ENCODE measurements at regions not wholly inside any gene's neighbourhood (a gene's known extent, or its start where the extent isn't known, plus 50 kb on each side); places are given as distances from the start of the nearest gene placed in this dataset.

GRCh38 chr5:61609840-61610677 lies 278.0 kb downstream of the ZSWIM6 start:
- TF ChIP-seq, protein P1, sequence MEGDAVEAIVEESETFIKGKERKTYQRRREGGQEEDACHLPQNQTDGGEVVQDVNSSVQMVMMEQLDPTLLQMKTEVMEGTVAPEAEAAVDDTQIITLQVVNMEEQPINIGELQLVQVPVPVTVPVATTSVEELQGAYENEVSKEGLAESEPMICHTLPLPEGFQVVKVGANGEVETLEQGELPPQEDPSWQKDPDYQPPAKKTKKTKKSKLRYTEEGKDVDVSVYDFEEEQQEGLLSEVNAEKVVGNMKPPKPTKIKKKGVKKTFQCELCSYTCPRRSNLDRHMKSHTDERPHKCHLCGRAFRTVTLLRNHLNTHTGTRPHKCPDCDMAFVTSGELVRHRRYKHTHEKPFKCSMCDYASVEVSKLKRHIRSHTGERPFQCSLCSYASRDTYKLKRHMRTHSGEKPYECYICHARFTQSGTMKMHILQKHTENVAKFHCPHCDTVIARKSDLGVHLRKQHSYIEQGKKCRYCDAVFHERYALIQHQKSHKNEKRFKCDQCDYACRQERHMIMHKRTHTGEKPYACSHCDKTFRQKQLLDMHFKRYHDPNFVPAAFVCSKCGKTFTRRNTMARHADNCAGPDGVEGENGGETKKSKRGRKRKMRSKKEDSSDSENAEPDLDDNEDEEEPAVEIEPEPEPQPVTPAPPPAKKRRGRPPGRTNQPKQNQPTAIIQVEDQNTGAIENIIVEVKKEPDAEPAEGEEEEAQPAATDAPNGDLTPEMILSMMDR (IDR thresholded peaks at IDR 0.05), result no peak
- no peak for TF ChIP-seq POLR2A (IDR thresholded peaks at IDR 0.05)
